ENCODE measurements at regions not wholly inside any gene's neighbourhood (a gene's known extent, or its start where the extent isn't known, plus 50 kb on each side); places are given as distances from the start of the nearest gene placed in this dataset.

DNA sequence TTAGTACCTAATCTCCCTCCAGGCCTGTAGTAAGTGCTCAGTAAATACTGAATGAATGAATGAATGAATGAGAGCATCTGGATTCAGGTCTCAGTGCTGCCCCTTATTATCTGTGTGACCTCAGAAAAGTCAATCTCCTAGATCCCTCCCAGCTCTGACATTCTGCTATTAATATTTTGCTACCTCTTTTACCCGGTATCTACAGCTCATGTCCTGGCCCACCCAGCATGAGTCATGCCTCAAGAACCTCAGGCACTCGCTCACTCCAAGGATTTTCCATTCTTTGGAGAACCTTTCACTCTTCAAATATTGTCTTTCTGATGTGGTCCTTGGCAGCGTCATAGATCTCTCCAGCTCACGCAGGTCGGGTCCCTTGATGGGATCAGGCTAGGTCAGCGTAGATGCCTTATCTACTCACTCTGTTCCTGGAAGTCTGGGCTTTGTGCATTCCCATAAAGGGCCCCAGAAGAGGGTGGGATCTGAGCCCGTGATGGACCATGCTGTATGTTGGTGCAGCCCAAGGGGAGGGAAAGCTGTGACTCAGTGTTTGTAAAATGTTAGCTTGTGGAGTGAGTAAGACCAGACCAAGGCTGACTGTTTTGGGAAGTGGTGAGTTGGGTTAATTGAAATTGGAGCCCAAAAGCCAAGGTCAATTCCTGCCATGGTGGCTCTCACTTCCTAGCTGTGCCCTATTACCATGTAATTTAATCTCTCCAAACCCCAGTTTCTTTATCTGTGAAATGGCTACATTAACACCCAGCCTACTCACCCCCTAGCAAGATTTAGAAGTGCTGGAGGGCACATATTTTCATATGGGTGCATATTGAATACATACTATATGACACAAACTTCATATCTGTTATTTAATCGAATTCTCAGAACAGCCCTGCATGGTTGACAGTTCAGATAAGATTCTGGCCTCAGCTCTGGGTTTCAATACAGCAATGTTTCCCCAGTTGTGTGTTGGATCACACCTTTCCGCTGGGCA, 214.1 kb upstream of the USP24 start:
- POLR2A ChIA-PET (ENCODE audit: partially characterized antibody), result no interaction called here
- no peak overlapping the region for H4K91ac ChIP-seq (replicated peaks; ENCODE audit: insufficient read length, low read length)
- no peak overlapping the region for H2AFZ ChIP-seq (ENCODE audit: low read length)
- H3K56ac ChIP-seq (replicated peaks; ENCODE audit: insufficient read length, low read depth, low read length), result no peak overlapping the region
- H4K20me1 ChIP-seq (replicated peaks in 1 of 2; ENCODE audit: control insufficient read depth in 1 of 2, insufficient read depth in 2 of 2, low read length in 2 of 2), result no peaks in the 10 kb centered on the region
- peaks cover 0 to 3% (median 0%) of the 10 kb centered on the region in 4 experiments; a peak in 1 of 7 replicates for H3K4me1 ChIP-seq (replicated peaks in 1 of 4; ENCODE audit: control insufficient read depth in 3 of 4, insufficient read depth in 4 of 4, low read length in 3 of 4)
- H3K4ac ChIP-seq (replicated peaks; ENCODE audit: insufficient read length, low read depth, low read length), result no peak overlapping the region
- no peak overlapping the region for H2BK120ac ChIP-seq (replicated peaks; ENCODE audit: low read depth, low read length)
- H3K4me3 ChIP-seq (ENCODE audit: extremely low read depth in 1 of 4, insufficient read depth in 2 of 4, low read depth in 3 of 4, low read length in 4 of 4), result no peak overlapping the region
- H3K27ac ChIP-seq (ENCODE audit: low read depth, low read length), result no peak overlapping the region
- no peaks in the 10 kb centered on the region for H3K23me2 ChIP-seq (ENCODE audit: low read depth, low read length)
- no peaks in the 10 kb centered on the region for H3K27me3 ChIP-seq (replicated peaks in 1 of 4; ENCODE audit: control insufficient read depth in 3 of 4, extremely low read depth in 1 of 4, insufficient read depth in 3 of 4, low read length in 3 of 4)
- TF ChIP-seq RFX5 (IDR thresholded peaks at IDR 0.05; ENCODE audit: borderline replicate concordance, low read depth, low read length) (no peak), CTCF (IDR thresholded peaks at IDR 0.05; ENCODE audit: control extremely low read depth in 1 of 3, insufficient read depth in 1 of 3, low read depth in 1 of 3, low read length in 3 of 3) (no peak), YY1 (IDR thresholded peaks at IDR 0.05; ENCODE audit: low read depth, low read length) (no peak), TEAD4 (IDR thresholded peaks at IDR 0.05; ENCODE audit: low read depth, low read length) (no peak), JUND (IDR thresholded peaks at IDR 0.05; ENCODE audit: low read length) (0 out of 2 replicates have a peak, but pooled peaks have one; percentile 14), PHF8 (conservative IDR thresholded peaks at IDR 0.05; ENCODE audit: low read depth, low read length) (no peak)
- H2BK12ac ChIP-seq (ENCODE audit: low read depth, low read length), result no peak overlapping the region
- H3K9me3 ChIP-seq (ENCODE audit: insufficient read depth in 2 of 2, low read depth in 1 of 2, low read length in 1 of 2), result no peaks in the 10 kb centered on the region
- WGBS, 2 experiments (ENCODE audit: extremely low coverage in 1 of 2, insufficient coverage in 1 of 2, insufficient read length in 1 of 2, insufficient replicate concordance in 2 of 2, low coverage in 1 of 2, low lambda C conversion rate in 2 of 2, missing lambda C conversion rate in 1 of 2), result 87% methylated on average over 9 of the region's 9 CpGs; no CpG with 5 or more reads in 1 of the 2 experiments
- no peak overlapping the region for H3K9ac ChIP-seq (replicated peaks in 1 of 4; ENCODE audit: extremely low read depth in 1 of 4, low read depth in 3 of 4, low read length in 3 of 4)
- CTCF ChIA-PET (ENCODE audit: partially characterized antibody), result interaction anchor here (0.9 to 1.9 kb wide), 3 partner anchors 51 to 57 kb away, joined by 3 to 6 read pairs (median 5); no protein-coding TSS in a partner anchor
- peak overlapping the region; percentile 53; the same call in 1 of the 2 replicates for H2BK5ac ChIP-seq (ENCODE audit: low read depth, low read length)
- H2BK15ac ChIP-seq (ENCODE audit: low read length), result no peak overlapping the region
- FAIRE-seq (no peak), DNase-seq (ENCODE audit: low read depth in 1 of 2, low spot score in 2 of 2) (peak in 1 of 2 experiments; percentile 51)
- H3K79me2 ChIP-seq (ENCODE audit: control insufficient read depth in 1 of 2, insufficient read depth in 2 of 2, low read length in 2 of 2), result no peaks in the 10 kb centered on the region
- no peaks in the 10 kb centered on the region for H3K36me3 ChIP-seq (ENCODE audit: control insufficient read depth in 2 of 4, insufficient read depth in 4 of 4, low read length in 3 of 4)
- no peak overlapping the region for H2BK20ac ChIP-seq (ENCODE audit: low read length)
- H4K8ac ChIP-seq (ENCODE audit: extremely low read depth, insufficient read depth, low read length), result no peak overlapping the region
- no peak overlapping the region for H3K4me2 ChIP-seq (ENCODE audit: insufficient read depth in 1 of 2, low read depth in 2 of 2, low read length in 2 of 2)
- H3K79me1 ChIP-seq (ENCODE audit: low read depth, low read length), result no peaks in the 10 kb centered on the region
- H3K18ac ChIP-seq (ENCODE audit: extremely low read depth, low read length), result no peak overlapping the region
- H3K23ac ChIP-seq (ENCODE audit: insufficient read length), result no peak overlapping the region
- H3K14ac ChIP-seq (ENCODE audit: insufficient read length), result no peak overlapping the region
- no peak overlapping the region for H2AK5ac ChIP-seq (ENCODE audit: low read depth, low read length)
- H4K5ac ChIP-seq (ENCODE audit: insufficient read length, low read depth, low read length), result no peak overlapping the region
